SW 1271 (cell line): ENCODE measurements at regions not wholly inside any gene's neighbourhood (a gene's known extent, or its start where the extent isn't known, plus 50 kb on each side); places are given as distances from the start of the nearest gene placed in this dataset.
A peak's percentile ranks its signal among the peaks of the same experiment; 100 is the strongest.

Source experiments
- DNase-seq, 2 experiments: peaks; one replicate each; lab custom pipeline; 2025; lab: John Stamatoyannopoulos, UW

GRCh38 chr6:165876588-165876987 is 213.5 kb upstream of the PDE10A start:
- DNase-seq: no peak

GRCh38 chr6:165875946-165876345 is 212.9 kb upstream of the PDE10A start:
- DNase-seq: no peak

GRCh38 chr6:165873976-165874375 is 210.9 kb upstream of the PDE10A start:
- DNase-seq: no peak

- DNase-seq: no peak
These were observed 209.8 kb upstream of the PDE10A start for GRCh38 chr6:165872811-165873210.

GRCh38 chr6:165872311-165872710 is 209.3 kb upstream of the PDE10A start:
- no peak for DNase-seq

GRCh38 chr6:165871571-165871970 is 208.5 kb upstream of the PDE10A start:
- DNase-seq: no peak

- DNase-seq: no peak
These were observed 206.5 kb upstream of the PDE10A start for GRCh38 chr6:165869526-165869925.

- no peak for DNase-seq
These were observed 201.9 kb upstream of the PDE10A start for GRCh38 chr6:165864925-165865324.

- DNase-seq: no peak
These were observed 201.2 kb upstream of the PDE10A start for GRCh38 chr6:165864218-165864617.

GRCh38 chr6:165863801-165864200 is 200.8 kb upstream of the PDE10A start:
- DNase-seq: no peak

- DNase-seq: no peak
These were observed 199.8 kb upstream of the PDE10A start for GRCh38 chr6:165862813-165863212.

GRCh38 chr6:165861226-165861625 is 198.2 kb upstream of the PDE10A start:
- no peak for DNase-seq

GRCh38 chr6:165858586-165858985 is 195.5 kb upstream of the PDE10A start:
- no peak for DNase-seq

GRCh38 chr6:165855856-165856255 is 192.8 kb upstream of the PDE10A start:
- DNase-seq: no peak

GRCh38 chr6:165854863-165855593 is 192.0 kb upstream of the PDE10A start:
- no peak for DNase-seq

- no peak for DNase-seq
These were observed 191.2 kb upstream of the PDE10A start for GRCh38 chr6:165854061-165854862.

GRCh38 chr6:165852676-165853075 is 189.6 kb upstream of the PDE10A start:
- no peak for DNase-seq

- DNase-seq: peak in 1 of 2 experiments; percentile 46
These were observed 187.5 kb upstream of the PDE10A start for GRCh38 chr6:165850434-165851019.

GRCh38 chr6:165849534-165850430 is 186.7 kb upstream of the PDE10A start:
- DNase-seq: no peak

GRCh38 chr6:165848086-165848426 is 185.0 kb upstream of the PDE10A start:
- no peak for DNase-seq

GRCh38 chr6:165847407-165848085 is 184.5 kb upstream of the PDE10A start:
- DNase-seq: no peak
